PFSK-1 (cell line): ENCODE measurements at regions not wholly inside any gene's neighbourhood (a gene's known extent, or its start where the extent isn't known, plus 50 kb on each side); places are given as distances from the start of the nearest gene placed in this dataset.

Experiments
- POLR2AphosphoS5 ChIP-seq: IDR thresholded peaks from 2 replicates; pipeline ENCODE4 v1.6.1; 2012; ENCODE audit warnings: low read depth, mild to moderate bottlenecking, control low read depth, low read length, moderate library complexity
- REST ChIP-seq, 2 experiments: IDR thresholded peaks; 2 replicates each; pipeline versions ENCODE4 v1.6.1 to v1.8.0; 2011 to 2012; ENCODE audit warnings: low read depth in 2 of 2, low read length in 2 of 2, control low read depth in 1 of 2, inconsistent platforms in 1 of 2, mild to moderate bottlenecking in 1 of 2, moderate library complexity in 1 of 2; ENCODE audit not compliant: insufficient read depth in 1 of 2
- SIN3A ChIP-seq: IDR thresholded peaks from 2 replicates; pipeline ENCODE4 v1.6.1; 2012; ENCODE audit warnings: mild to moderate bottlenecking, low read length, moderate library complexity, borderline replicate concordance; ENCODE audit not compliant: insufficient read depth
- TAF1 ChIP-seq: IDR thresholded peaks from 2 replicates; pipeline ENCODE4 v1.6.1; 2012; ENCODE audit warnings: low read length, control low read depth, borderline replicate concordance; ENCODE audit not compliant: insufficient read depth

GRCh38 chr12:127300075-127300474, 966.9 kb upstream of the TMEM132C start:
- no peak for TF ChIP-seq POLR2AphosphoS5
- no peak for TF ChIP-seq TAF1
- TF ChIP-seq SIN3A = no peak
- TF ChIP-seq REST (IDR thresholded peaks at IDR 0.05; ENCODE audit: insufficient read depth in 1 of 2, low read depth in 2 of 2, low read length in 2 of 2) = no peak
